HG03066 (cell line): ENCODE measurements at regions not wholly inside any gene's neighbourhood (a gene's known extent, or its start where the extent isn't known, plus 50 kb on each side); places are given as distances from the start of the nearest gene placed in this dataset.

Experiments used
- ATAC-seq: cut with Tn5 transposase; IDR thresholded peaks from one replicate; pipeline ENCODE4 v1.9.1; 2021; ENCODE audit warnings: low read depth; ENCODE audit not compliant: unreplicated experiment

DNA sequence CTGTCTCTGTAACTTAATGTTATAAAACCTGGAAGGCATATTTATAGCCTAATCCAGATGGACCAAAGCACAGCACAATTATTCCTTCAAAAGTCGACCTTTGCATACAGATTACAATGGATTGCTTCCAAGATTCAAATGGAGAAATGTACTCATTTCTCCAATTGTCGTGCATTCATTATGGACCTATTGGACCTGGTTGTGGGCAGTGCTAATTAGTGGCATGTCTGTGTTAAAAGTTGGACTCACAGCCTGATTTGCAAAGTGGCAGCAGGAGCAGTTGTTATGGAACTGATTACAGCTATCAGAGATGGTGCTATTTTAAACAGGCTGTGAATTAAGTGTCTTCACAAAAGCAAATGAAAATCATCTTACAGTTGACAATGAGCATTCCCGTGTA, 1529.3 kb upstream of the SLC10A2 start:
- no peak for ATAC-seq

DNA sequence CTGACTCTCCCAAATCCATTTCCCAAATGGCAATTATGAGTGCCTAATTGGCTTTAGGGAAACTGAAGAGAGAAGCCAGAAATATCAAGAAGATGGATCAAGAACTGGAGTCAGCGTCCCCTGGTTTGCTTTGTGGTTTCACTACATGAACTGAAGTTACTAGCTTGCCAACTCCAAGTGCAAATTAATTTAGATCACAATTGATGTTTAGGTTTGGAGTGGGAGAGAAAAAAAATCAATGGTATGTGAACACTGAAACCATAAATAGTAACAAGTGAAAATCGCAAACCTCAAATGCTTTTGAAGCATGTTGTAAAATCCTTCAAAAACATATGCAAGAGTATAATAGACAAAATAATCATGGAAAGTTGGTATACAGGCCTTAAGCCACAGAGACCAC, 1528.6 kb upstream of the SLC10A2 start:
- ATAC-seq = no peak

GRCh38 chr13:104593693-104594092, 1527.5 kb upstream of the SLC10A2 start:
- ATAC-seq = no peak

DNA sequence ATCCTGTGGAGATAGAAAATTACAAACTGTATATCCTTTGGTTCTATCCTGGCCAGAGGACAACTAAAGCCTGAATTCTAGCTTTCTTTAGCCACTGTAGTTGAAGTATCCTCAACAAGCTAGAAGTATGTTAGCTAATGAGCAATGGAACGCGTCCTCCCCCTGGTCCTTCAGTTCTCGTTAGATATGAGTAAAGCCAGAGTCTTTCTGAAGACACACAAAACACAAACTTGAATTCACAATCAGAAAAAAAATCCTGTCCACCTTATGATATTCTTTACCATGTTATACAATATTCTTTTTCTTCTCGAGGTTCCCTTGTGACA, 1527.0 kb upstream of the SLC10A2 start:
- ATAC-seq = no peak

GRCh38 chr13:104592545-104593250, 1526.5 kb upstream of the SLC10A2 start:
- no peak for ATAC-seq

DNA sequence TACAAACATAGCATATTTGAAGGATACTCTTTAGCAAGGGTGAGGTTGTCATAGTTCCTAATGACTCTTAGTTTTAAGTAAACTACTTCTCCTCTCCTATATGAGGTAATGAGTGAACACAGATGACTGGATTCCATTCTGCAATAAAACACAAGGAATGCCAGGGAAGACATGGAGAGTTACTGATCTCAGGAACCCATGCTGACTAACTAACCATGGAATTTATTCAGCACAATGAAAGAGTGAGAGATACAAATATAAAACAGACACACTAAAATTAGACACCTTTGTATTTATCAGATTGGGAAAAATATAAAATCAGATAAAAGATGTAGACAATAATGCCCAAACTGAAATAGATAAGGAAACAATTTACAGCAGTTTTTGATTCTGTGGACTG, 1525.9 kb upstream of the SLC10A2 start:
- ATAC-seq = no peak

DNA sequence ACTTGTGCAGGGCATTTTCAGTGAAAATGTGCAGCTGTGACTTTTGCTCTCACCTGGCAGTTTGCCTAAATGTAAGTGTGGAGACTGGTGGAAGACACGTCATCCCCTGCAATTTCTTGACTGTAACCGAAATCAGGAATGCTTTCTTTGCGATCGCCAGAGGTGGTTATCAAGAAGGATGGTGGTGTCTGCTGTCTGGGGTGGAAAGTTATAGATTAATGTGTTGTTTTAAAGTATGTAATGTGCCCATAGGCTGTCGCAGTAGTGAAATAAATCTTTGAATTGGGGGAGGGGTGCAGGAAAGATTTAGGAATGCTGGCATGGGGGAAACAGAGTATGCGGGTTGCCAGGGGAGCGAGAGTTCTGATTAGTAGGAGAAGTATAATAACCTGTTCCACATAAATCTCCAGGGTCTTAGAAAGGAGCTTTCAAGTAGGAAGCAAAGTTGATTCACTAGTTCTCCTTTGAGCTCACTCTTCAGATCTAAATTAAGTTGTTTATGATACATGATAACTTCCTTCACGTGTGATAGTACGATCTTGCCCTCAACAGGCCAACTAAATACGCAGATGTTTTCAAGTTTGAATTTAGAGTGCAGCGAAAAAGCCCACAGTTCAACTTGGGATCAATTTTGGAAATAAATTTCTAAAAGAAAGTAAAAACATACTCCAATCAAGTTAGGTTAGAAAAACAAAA, 1520.0 kb upstream of the SLC10A2 start:
- no peak for ATAC-seq

DNA sequence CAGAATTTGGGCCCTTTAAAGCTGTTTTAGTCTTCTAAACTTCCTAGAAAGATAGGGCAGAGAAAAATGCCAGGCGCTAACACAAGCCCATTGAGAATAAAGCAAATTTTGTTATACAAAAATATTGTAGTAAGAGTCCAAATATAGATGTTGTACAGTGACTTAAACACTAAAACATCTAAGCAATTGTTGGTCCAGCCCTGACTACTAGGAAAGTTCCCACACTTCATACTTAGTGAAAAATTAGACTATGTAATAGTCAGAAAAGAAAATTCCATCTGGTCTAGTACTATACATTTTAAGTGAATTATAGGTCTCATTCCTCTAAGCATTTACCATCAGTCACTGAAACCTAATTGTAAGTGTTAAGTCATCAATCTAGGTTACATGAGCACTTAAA, 1518.3 kb upstream of the SLC10A2 start:
- ATAC-seq = no peak

DNA sequence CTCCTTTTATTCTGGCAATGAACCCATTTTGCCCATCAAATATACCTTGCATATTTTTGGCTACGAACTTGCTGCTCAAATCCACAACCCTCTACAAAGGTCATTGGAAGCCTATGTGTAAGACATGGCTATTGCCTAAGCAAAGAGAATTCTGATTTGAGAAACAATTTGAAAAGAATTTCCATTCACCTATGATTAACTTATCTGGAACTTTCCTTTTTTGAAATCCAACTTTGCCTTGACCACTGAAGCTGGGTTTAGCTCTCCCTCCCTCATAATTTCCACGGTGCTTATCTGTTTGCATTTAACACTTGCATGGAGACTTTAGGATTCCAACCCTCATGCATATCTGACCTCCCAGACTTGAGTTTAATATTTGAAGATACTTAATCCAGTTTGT, 1514.7 kb upstream of the SLC10A2 start:
- no peak for ATAC-seq

DNA sequence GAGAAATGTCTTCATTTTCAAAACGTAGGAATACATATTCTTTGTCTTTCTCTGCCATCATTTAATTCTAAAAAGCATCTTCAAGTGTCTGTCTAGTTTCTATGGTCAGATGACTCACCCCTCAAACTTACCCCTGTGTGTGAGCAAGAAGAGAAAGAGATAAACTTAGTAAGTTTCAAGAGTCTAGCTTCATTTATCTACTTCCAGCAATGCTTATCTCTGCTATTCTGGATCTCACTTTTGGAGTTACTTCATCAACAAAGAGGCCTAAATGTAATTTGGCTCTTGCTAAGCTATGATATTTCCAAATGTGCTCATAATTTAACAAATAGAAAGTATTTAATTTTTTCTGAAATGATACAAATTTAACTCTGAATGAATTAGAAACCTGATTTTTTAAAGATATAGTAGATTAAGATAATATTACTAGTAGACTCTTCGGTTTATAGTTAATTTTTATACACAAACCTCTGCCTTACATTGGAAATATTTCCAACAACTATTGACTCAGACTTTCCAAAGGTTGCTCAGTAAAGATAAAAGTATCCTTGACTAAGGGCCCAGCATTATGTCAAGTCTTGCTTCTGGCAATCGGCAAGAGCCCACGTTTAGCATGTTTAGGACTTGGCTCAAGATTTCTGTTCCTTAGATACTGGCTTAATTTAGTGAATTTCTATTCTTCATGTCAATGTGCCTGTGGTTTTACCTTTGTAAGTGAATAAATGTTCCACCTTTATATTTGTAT, 1511.0 kb upstream of the SLC10A2 start:
- no peak for ATAC-seq

DNA sequence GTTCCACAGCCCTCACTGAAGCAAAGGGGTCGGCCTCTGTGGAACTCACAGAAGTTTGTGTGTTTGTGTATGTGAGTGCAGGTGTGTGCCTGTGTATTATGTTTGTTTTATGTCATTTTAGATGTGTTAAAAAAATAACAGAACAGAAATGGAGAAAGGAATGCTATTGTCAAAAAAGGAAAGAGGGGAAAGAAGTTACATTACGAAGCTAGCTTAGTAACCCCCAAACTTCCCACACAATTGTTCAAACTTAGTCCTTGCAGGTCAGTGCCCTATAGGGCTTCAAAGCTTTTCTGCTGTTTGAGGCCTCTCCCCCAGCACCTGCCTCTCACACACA, 1505.6 kb upstream of the SLC10A2 start:
- no peak for ATAC-seq

DNA sequence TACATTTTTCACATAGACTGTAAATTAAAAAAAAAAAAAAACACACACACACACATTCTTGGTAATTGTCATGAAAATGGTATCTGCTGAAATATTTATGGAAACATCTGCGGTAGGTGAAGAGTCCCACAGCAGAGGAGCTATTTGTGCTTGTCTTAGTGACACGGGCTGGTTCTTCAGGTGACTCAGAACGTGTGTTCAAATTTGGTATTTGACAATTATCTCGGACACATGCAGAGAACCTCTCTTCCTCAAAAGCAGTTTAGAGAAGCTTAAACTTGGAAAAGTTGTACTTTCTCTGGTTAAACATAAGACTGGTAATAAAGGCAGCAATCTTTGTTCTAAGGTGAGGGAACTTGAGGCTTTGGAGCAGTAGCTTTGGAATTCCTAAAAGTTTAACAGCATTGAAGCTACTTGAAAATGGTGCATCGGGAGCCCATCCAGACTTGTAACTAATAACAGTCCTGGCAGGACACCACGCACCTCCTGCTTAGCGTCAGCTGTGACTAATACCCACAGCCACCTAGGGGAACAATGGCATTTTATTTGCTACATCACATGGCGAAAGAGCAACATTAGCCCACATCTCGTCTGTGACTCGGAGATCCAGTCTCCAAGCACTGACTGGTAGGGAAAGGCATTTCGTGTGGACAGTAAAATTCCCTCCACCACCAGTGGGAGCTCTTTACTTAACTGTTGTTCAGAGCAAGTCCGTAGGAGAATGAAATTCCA, 1505.1 kb upstream of the SLC10A2 start:
- no peak for ATAC-seq

- no peak for ATAC-seq
These were observed 1500.9 kb upstream of the SLC10A2 start for GRCh38 chr13:104567114-104567513.

- no peak for ATAC-seq
These were observed 1499.7 kb upstream of the SLC10A2 start for GRCh38 chr13:104565888-104566287.

DNA sequence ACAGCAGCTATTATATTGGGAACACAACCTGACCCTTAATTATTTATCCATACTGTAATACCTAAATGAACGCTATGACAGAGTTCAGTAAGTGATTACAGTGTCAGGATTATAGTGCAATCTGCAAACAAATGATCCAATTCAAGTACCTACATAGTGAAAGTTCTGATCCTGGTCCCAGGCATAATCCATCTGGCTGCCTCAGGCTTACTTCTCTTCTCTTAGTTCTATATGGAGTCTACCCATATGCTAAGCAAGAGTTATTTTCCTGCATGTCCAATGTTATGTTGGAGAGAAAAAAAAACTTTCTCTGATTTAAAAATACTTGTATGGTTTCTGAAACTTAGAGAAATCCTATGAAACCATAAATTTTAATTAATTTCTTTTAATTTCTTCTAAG, 1487.7 kb upstream of the SLC10A2 start:
- ATAC-seq = no peak

- ATAC-seq = no peak
These were observed 1487.0 kb upstream of the SLC10A2 start for GRCh38 chr13:104553186-104553585.

GRCh38 chr13:104534847-104535246, 1468.6 kb upstream of the SLC10A2 start:
- no peak for ATAC-seq

- no peak for ATAC-seq
These were observed 1465.9 kb upstream of the SLC10A2 start for GRCh38 chr13:104532132-104532531.

DNA sequence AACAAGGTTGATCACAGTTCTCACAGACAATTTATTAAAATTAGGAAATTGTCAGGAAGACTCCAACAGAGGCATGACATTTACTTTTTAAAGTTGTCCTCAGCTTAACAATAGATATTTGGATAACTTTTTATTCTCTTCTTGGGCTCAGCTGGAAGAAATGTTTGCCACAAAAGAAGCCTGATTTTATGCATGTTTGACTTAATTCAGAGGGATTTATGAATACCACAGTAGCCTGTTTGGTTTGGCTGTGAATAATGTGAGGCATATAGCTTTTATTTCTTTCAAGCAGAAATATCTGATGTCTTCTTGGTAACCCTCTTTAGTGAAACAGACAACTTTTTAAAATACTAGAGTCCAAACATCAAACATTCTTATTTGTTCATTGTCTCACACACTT, 1464.5 kb upstream of the SLC10A2 start:
- ATAC-seq = no peak

DNA sequence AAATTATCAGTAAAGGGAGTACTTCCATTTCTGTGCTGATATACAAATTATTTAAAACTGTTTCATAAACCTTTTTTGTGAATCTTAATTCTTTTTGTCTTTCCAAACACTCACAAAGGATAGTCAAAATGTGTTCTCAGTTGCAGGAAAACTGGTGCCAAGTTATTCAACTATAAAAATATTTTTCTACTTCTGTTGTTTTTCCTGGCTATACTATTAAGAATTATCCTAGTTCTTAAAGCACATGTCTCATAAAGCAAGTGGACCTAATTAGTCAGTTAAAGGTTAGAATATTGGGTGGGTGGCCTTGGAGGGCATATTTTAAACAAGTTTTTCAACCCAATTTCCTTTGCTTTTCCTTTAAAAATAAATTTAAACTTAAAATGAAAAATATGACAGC, 1460.3 kb upstream of the SLC10A2 start:
- no peak for ATAC-seq

DNA sequence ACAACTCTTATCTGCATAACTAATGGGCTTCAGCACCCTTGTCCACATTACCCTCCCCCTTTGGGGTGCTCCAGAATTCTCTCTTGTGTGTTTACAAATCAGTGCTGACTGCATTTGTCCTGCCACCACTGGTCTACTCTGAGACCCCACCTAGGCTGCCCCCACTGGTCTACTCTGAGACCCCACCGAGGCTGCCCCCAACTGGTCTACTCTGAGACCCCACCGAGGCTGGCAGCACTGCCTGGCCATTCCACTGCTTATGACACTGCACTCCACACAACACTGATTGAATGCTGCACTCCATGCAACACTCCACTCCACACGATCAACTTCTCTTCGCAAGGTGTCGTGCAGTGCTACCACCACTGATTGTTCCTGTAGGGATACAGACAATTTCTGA, 1459.2 kb upstream of the SLC10A2 start:
- no peak for ATAC-seq
